ENCODE measurements at regions not wholly inside any gene's neighbourhood (a gene's known extent, or its start where the extent isn't known, plus 50 kb on each side); places are given as distances from the start of the nearest gene placed in this dataset.
A peak's percentile ranks its signal among the peaks of the same experiment; 100 is the strongest.
"Not testable (repeated sequence)": the region's sequence is repeated elsewhere in the genome, so short reads cannot be mapped to it uniquely, and the experiment has no call there.

- H3K27ac Mint-ChIP-seq; H3K4me3 Mint-ChIP-seq; DNase-seq; H3K9me3 Mint-ChIP-seq; H3K36me3 Mint-ChIP-seq (ENCODE audit: low read depth); H3K27me3 Mint-ChIP-seq; intact Hi-C loops (cut with micrococcal nuclease); H3K4me1 Mint-ChIP-seq: not testable (repeated sequence)
These were observed 138.7 kb upstream of the GOLGA6L6 start for GRCh38 chr15:20680257-20680815.

DNA sequence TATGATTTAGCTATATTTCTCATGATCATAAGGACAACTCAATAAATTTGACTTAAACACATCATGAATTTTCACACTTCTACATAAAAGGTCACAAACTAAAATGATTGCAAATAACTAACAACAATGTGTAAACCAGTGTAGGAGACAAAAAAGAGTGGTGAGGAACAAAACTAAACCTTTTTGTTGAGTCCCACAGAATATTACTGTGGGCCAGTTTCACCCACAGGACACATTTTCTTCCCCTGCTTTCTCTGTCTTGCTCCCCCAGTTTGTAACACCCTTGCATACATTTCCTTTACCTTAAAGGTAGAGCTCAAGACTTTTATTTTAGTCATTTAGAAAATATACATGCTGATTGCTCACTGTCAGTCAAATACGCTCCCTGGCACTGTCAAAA, 130.9 kb upstream of the GOLGA6L6 start:
- intact Hi-C loops (cut with micrococcal nuclease) = no loop called here
- Mint-ChIP-seq H3K27me3 (peaks cover 6% of the 10 kb centered on the region), H3K27ac (no peak overlapping the region), H3K9me3 (no peaks in the 10 kb centered on the region), H3K4me3 (no peak overlapping the region), H3K36me3 (ENCODE audit: low read depth) (no peaks in the 10 kb centered on the region), H3K4me1 (no peaks in the 10 kb centered on the region)
- DNase-seq = no peak

GRCh38 chr15:20671675-20672074, 130.1 kb upstream of the GOLGA6L6 start:
- no peak overlapping the region for H3K27ac Mint-ChIP-seq
- H3K4me1 Mint-ChIP-seq = no peaks in the 10 kb centered on the region
- H3K27me3 Mint-ChIP-seq = peaks cover 6% of the 10 kb centered on the region
- no peak overlapping the region for H3K4me3 Mint-ChIP-seq
- intact Hi-C loops (cut with micrococcal nuclease) = no loop called here
- no peaks in the 10 kb centered on the region for H3K36me3 Mint-ChIP-seq (ENCODE audit: low read depth)
- no peaks in the 10 kb centered on the region for H3K9me3 Mint-ChIP-seq
- DNase-seq = no peak

DNA sequence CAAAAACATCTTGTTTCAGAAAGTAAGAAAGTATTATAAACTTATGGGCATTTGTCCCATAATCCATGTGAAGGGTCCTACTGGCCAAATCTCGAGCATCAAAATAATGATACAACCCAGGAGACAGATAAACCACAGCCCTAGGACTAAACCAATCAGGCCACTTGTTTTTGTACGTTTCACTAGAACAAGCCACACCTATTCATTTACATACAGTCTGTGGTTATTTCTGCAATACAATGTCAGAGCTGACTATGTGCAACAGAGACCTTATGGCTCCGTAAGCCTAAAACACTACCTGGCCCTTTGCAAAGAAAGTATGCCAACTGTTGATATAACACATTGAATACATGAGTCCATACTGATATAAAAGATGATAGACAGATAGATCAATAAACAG, 124.8 kb upstream of the GOLGA6L6 start:
- H3K9me3 Mint-ChIP-seq; intact Hi-C loops (cut with micrococcal nuclease); H3K36me3 Mint-ChIP-seq (ENCODE audit: low read depth); H3K4me1 Mint-ChIP-seq; H3K27me3 Mint-ChIP-seq; DNase-seq; H3K27ac Mint-ChIP-seq; H3K4me3 Mint-ChIP-seq: not testable (repeated sequence)

GRCh38 chr15:20665653-20666052, 124.1 kb upstream of the GOLGA6L6 start:
- H3K9me3 Mint-ChIP-seq = no peaks in the 10 kb centered on the region
- no peak overlapping the region for H3K27ac Mint-ChIP-seq
- intact Hi-C loops (cut with micrococcal nuclease) = no loop called here
- H3K36me3 Mint-ChIP-seq (ENCODE audit: low read depth) = no peaks in the 10 kb centered on the region
- peaks cover 3% of the 10 kb centered on the region for H3K27me3 Mint-ChIP-seq
- no peak overlapping the region for H3K4me3 Mint-ChIP-seq
- no peaks in the 10 kb centered on the region for H3K4me1 Mint-ChIP-seq
- DNase-seq = no peak

DNA sequence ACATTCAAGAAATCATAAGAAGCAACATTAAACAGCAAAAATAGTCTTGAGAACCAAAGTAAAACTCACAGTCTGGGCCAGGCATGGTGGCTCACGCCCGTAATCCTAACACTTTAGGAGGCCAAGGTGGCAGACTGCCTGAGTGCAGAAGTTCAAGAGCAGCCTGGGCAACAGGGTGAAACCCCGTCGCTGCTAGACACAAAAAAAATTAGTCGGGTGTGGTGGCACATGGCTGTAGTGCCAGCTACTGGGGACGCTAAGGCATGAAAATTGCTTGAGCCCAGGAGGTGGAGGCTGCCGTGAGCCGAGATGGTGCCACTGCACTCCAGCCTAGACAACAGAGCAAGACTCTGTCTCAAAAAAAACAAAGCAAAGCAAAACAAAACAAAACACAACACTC, 117.7 kb upstream of the GOLGA6L6 start:
- intact Hi-C loops (cut with micrococcal nuclease) = no loop called here
- no peak overlapping the region for H3K4me3 Mint-ChIP-seq
- no peaks in the 10 kb centered on the region for H3K9me3 Mint-ChIP-seq
- H3K4me1 Mint-ChIP-seq = no peaks in the 10 kb centered on the region
- peak; percentile 58 for DNase-seq
- H3K27ac Mint-ChIP-seq = no peak overlapping the region
- no peaks in the 10 kb centered on the region for H3K36me3 Mint-ChIP-seq (ENCODE audit: low read depth)
- no peaks in the 10 kb centered on the region for H3K27me3 Mint-ChIP-seq

- no peak for DNase-seq
- Mint-ChIP-seq H3K27me3 (no peaks in the 10 kb centered on the region), H3K9me3 (no peaks in the 10 kb centered on the region), H3K4me1 (no peaks in the 10 kb centered on the region), H3K27ac (no peak overlapping the region), H3K4me3 (no peak overlapping the region), H3K36me3 (ENCODE audit: low read depth) (no peaks in the 10 kb centered on the region)
- intact Hi-C loops (cut with micrococcal nuclease) = no loop called here
These were observed 116.4 kb upstream of the GOLGA6L6 start for GRCh38 chr15:20658024-20658423.

GRCh38 chr15:20657084-20657483, 115.5 kb upstream of the GOLGA6L6 start:
- H3K4me3 Mint-ChIP-seq = no peak overlapping the region
- no peak for DNase-seq
- intact Hi-C loops (cut with micrococcal nuclease) = no loop called here
- no peaks in the 10 kb centered on the region for H3K9me3 Mint-ChIP-seq
- no peak overlapping the region for H3K27ac Mint-ChIP-seq
- H3K4me1 Mint-ChIP-seq = no peaks in the 10 kb centered on the region
- no peaks in the 10 kb centered on the region for H3K36me3 Mint-ChIP-seq (ENCODE audit: low read depth)
- no peaks in the 10 kb centered on the region for H3K27me3 Mint-ChIP-seq

DNA sequence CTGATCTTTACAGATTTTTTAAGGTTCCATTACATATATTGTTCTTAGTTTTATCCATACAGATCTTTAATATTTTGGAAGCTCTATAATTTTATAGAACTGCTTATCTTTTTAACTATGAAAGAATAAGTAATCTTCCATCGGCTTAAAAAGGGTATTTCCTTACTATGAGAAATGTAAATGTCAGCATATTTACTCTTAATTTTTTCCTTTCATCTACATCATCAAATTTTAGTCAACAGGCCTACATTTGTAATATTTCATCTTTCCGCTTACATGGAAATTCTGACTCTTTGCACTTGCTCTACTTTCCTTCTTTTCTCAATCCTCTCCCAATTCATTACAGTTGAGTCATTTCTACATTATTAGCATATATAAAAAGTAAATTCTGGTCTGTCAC, 111.3 kb upstream of the GOLGA6L6 start:
- Mint-ChIP-seq H3K9me3 (no peaks in the 10 kb centered on the region), H3K4me1 (no peaks in the 10 kb centered on the region), H3K36me3 (ENCODE audit: low read depth) (no peaks in the 10 kb centered on the region), H3K4me3 (no peak overlapping the region), H3K27ac (no peak overlapping the region), H3K27me3 (no peaks in the 10 kb centered on the region)
- intact Hi-C loops (cut with micrococcal nuclease) = no loop called here
- no peak for DNase-seq

- intact Hi-C loops (cut with micrococcal nuclease); DNase-seq; H3K27ac Mint-ChIP-seq; H3K36me3 Mint-ChIP-seq (ENCODE audit: low read depth); H3K9me3 Mint-ChIP-seq; H3K4me3 Mint-ChIP-seq; H3K4me1 Mint-ChIP-seq; H3K27me3 Mint-ChIP-seq: not testable (repeated sequence)
These were observed 106.9 kb upstream of the GOLGA6L6 start for GRCh38 chr15:20648402-20648975.

- H3K4me1 Mint-ChIP-seq = no peaks in the 10 kb centered on the region
These were observed 105.0 kb upstream of the GOLGA6L6 start for GRCh38 chr15:20646529-20647142.

DNA sequence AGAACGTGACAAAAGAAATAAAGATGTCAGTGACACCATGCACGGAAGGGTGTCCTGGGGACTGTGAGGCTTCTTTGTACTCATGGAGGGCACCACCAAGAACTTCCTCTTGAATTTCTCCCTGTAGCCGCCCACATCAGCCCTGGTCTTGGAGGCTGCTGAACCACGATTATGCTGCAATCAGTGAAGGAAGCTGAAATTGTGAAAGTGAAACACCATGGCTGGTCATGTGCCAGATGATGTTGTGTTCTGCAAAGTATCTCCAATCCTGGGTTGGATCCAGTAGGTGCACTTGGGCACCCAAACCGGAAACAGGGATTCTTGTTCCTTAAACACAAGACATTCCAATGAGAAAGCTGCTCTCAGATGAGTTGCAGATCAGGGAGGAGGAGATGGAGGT, 104.4 kb upstream of the GOLGA6L6 start:
- no peak overlapping the region for H3K4me3 Mint-ChIP-seq
- intact Hi-C loops (cut with micrococcal nuclease) = no loop called here
- no peaks in the 10 kb centered on the region for H3K4me1 Mint-ChIP-seq
- no peaks in the 10 kb centered on the region for H3K36me3 Mint-ChIP-seq (ENCODE audit: low read depth)
- H3K27me3 Mint-ChIP-seq = peaks cover 8% of the 10 kb centered on the region
- DNase-seq = peak; percentile 77
- no peak overlapping the region for H3K27ac Mint-ChIP-seq
- no peaks in the 10 kb centered on the region for H3K9me3 Mint-ChIP-seq

More at GRCh38 chr15:20646529-20647142, 105.0 kb upstream of the GOLGA6L6 start:
- DNase-seq = no peak
- no peaks in the 10 kb centered on the region for H3K9me3 Mint-ChIP-seq
- peaks cover 8% of the 10 kb centered on the region for H3K27me3 Mint-ChIP-seq
- intact Hi-C loops (cut with micrococcal nuclease) = no loop called here
- H3K36me3 Mint-ChIP-seq (ENCODE audit: low read depth) = no peaks in the 10 kb centered on the region
- no peak overlapping the region for H3K4me3 Mint-ChIP-seq
- no peak overlapping the region for H3K27ac Mint-ChIP-seq

DNA sequence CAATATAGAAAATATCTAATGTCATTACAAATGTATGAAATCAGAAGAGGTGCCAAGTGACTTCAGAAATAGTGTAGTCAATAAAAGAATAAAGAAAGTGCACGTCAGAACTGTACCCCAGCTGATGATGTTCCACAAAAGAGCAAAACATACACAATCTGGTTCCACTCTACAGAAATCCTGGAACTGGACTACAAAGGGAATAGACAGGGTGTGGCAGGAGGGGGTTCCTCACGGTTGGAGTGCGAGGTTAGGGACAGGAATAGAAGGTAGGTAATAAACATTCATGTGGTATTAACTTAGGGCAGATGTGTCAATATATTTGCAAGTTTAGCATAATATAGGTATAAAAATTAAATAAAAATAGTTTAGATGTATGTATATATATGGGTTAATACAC, 103.3 kb upstream of the GOLGA6L6 start:
- no peaks in the 10 kb centered on the region for H3K9me3 Mint-ChIP-seq

GRCh38 chr15:20643829-20644425, 102.3 kb upstream of the GOLGA6L6 start:
- intact Hi-C loops (cut with micrococcal nuclease) = no loop called here
- H3K27ac Mint-ChIP-seq = no peak overlapping the region
- no peaks in the 10 kb centered on the region for H3K4me1 Mint-ChIP-seq
- H3K27me3 Mint-ChIP-seq = peaks cover 8% of the 10 kb centered on the region
- no peak overlapping the region for H3K4me3 Mint-ChIP-seq
- no peak for DNase-seq
- H3K36me3 Mint-ChIP-seq (ENCODE audit: low read depth) = no peaks in the 10 kb centered on the region
- H3K9me3 Mint-ChIP-seq = no peaks in the 10 kb centered on the region

More for the DNA sequence above, 103.3 kb upstream of the GOLGA6L6 start:
- Mint-ChIP-seq H3K36me3 (ENCODE audit: low read depth) (no peaks in the 10 kb centered on the region), H3K27me3 (peaks cover 8% of the 10 kb centered on the region), H3K4me1 (no peaks in the 10 kb centered on the region), H3K27ac (no peak overlapping the region), H3K4me3 (no peak overlapping the region)
- DNase-seq = no peak
- intact Hi-C loops (cut with micrococcal nuclease) = no loop called here

Data from activated CD4-positive, alpha-beta T cell treated with anti-CD3 and anti-CD28 coated beads, Interleukin-2, amount 10 ng/mL, durations not matched to agents 24 days and 14 days (primary cell).